ENCODE measurements at regions not wholly inside any gene's neighbourhood (a gene's known extent, or its start where the extent isn't known, plus 50 kb on each side); places are given as distances from the start of the nearest gene placed in this dataset.

GRCh38 chr14:29444805-29445204, 482.8 kb downstream of the PRKD1 start:
- ATAC-seq, result no peak
- TF ChIP-seq SNAI2 (CRISPR knock-in tag; IDR thresholded peaks at IDR 0.05) (no peak), PATZ1 (CRISPR knock-in tag; IDR thresholded peaks at IDR 0.05; ENCODE audit: borderline replicate concordance) (no peak), ARNTL (CRISPR knock-in tag; IDR thresholded peaks at IDR 0.05; ENCODE audit: borderline replicate concordance, low read depth) (no peak), ZC3H10 (CRISPR knock-in tag; IDR thresholded peaks at IDR 0.05) (no peak), CREB5 (CRISPR knock-in tag; IDR thresholded peaks at IDR 0.05; ENCODE audit: low read depth) (no peak), ZNF8 (CRISPR knock-in tag; IDR thresholded peaks at IDR 0.05) (no peak), BACH2 (CRISPR knock-in tag; IDR thresholded peaks at IDR 0.05; ENCODE audit: borderline replicate concordance) (no peak)

- no peak for ATAC-seq
- TF ChIP-seq PATZ1 (CRISPR knock-in tag; IDR thresholded peaks at IDR 0.05; ENCODE audit: borderline replicate concordance) (no peak), ISL1 (CRISPR knock-in tag; IDR thresholded peaks at IDR 0.05) (no peak), BACH2 (CRISPR knock-in tag; IDR thresholded peaks at IDR 0.05; ENCODE audit: borderline replicate concordance) (no peak), ZNF70 (CRISPR knock-in tag; IDR thresholded peaks at IDR 0.05) (no peak), SNAI2 (CRISPR knock-in tag; IDR thresholded peaks at IDR 0.05) (no peak), ZC3H10 (CRISPR knock-in tag; IDR thresholded peaks at IDR 0.05) (no peak), CREB5 (CRISPR knock-in tag; IDR thresholded peaks at IDR 0.05; ENCODE audit: low read depth) (no peak), ZFP30 (CRISPR knock-in tag; IDR thresholded peaks at IDR 0.05) (no peak), ZFP3 (CRISPR knock-in tag; IDR thresholded peaks at IDR 0.05) (no peak), ARNTL (CRISPR knock-in tag; IDR thresholded peaks at IDR 0.05; ENCODE audit: borderline replicate concordance, low read depth) (no peak), ESRRG (CRISPR knock-in tag; IDR thresholded peaks at IDR 0.05) (no peak), TSHZ2 (CRISPR knock-in tag; IDR thresholded peaks at IDR 0.05) (no peak), CSRNP3 (CRISPR knock-in tag; IDR thresholded peaks at IDR 0.05) (no peak)
Measured at GRCh38 chr14:29446971-29447370, 480.7 kb downstream of the PRKD1 start.

- no peak for ATAC-seq
- no peak for TF ChIP-seq SNAI2 (CRISPR knock-in tag; IDR thresholded peaks at IDR 0.05)
- no peak for TF ChIP-seq PPARA (CRISPR knock-in tag; IDR thresholded peaks at IDR 0.05; ENCODE audit: borderline replicate concordance)
- TF ChIP-seq ISL1 (CRISPR knock-in tag; IDR thresholded peaks at IDR 0.05), result no peak
- no peak for TF ChIP-seq GLIS3 (CRISPR knock-in tag; IDR thresholded peaks at IDR 0.05)
- TF ChIP-seq TSHZ2 (CRISPR knock-in tag; IDR thresholded peaks at IDR 0.05), result no peak
- no peak for TF ChIP-seq RARB (CRISPR knock-in tag; IDR thresholded peaks at IDR 0.05)
- TF ChIP-seq ARNTL (CRISPR knock-in tag; IDR thresholded peaks at IDR 0.05; ENCODE audit: borderline replicate concordance, low read depth), result no peak
- no peak for TF ChIP-seq ZNF8 (CRISPR knock-in tag; IDR thresholded peaks at IDR 0.05)
- TF ChIP-seq CSDC2 (CRISPR knock-in tag; IDR thresholded peaks at IDR 0.05), result no peak
- no peak for TF ChIP-seq ZC3H10 (CRISPR knock-in tag; IDR thresholded peaks at IDR 0.05)
- TF ChIP-seq ZNF565 (CRISPR knock-in tag; conservative IDR thresholded peaks at IDR 0.05; ENCODE audit: low read depth), result no peak
- no peak for TF ChIP-seq TOX (CRISPR knock-in tag; IDR thresholded peaks at IDR 0.05; ENCODE audit: borderline replicate concordance)
Measured at GRCh38 chr14:29451941-29452340, 475.7 kb downstream of the PRKD1 start.
